HG03159 (cell line): ENCODE measurements at regions not wholly inside any gene's neighbourhood (a gene's known extent, or its start where the extent isn't known, plus 50 kb on each side); places are given as distances from the start of the nearest gene placed in this dataset.

ENCODE experiments used
- ATAC-seq: cut with Tn5 transposase; IDR thresholded peaks from one replicate; pipeline ENCODE4 v1.9.1; 2021; ENCODE audit warnings: mild to moderate bottlenecking, moderate library complexity; ENCODE audit not compliant: unreplicated experiment

- ATAC-seq, result no peak
These were observed 264.6 kb downstream of the NDUFS4 start for GRCh38 chr5:53825016-53825415.

GRCh38 chr5:53825926-53826325 is 265.5 kb downstream of the NDUFS4 start:
- no peak for ATAC-seq

- ATAC-seq, result no peak
These were observed 266.1 kb downstream of the NDUFS4 start for GRCh38 chr5:53826504-53826903.

- no peak for ATAC-seq
These were observed 266.8 kb downstream of the NDUFS4 start for GRCh38 chr5:53827211-53827651.

- no peak for ATAC-seq
These were observed 271.1 kb downstream of the NDUFS4 start for GRCh38 chr5:53831496-53831895.
